OCI-LY7 (cell line): ENCODE measurements at regions not wholly inside any gene's neighbourhood (a gene's known extent, or its start where the extent isn't known, plus 50 kb on each side); places are given as distances from the start of the nearest gene placed in this dataset.

Experiments used
- BruUV-seq: library from RNA; stranded (reverse); fragments of 400-500 nt; replicated peaks from 2 replicates; lab custom pipeline; 2021; lab: Mats Ljungman, UMichigan
- CTCF ChIA-PET: fragments of 300-600 bp; sonication (Branson Sonifier 250); formaldehyde crosslinking; loops from one replicate; lab custom pipeline; 2022; ENCODE audit warnings: antibody characterized with exemption; ENCODE audit not compliant: unreplicated experiment; lab: Charles Lee
- POLR2A ChIA-PET: fragments of 300-600 bp; sonication (Branson Sonifier 250); formaldehyde crosslinking; loops from one replicate; lab custom pipeline; 2022; ENCODE audit warnings: antibody characterized with exemption; lab: Charles Lee
- DNase-seq: peaks from one replicate; pipeline ENCODE4 v3.0.0-alpha.2; 2015; ENCODE audit warnings: low spot score
- H2AFZ ChIP-seq: fragments of 200-600 bp; sonication (generic), shearing (Covaris generic); 2 replicates; pipeline ENCODE4 v1.6.1; 2014; ENCODE audit warnings: mild to moderate bottlenecking, antibody characterized with exemption, low read length, moderate library complexity
- H3K27ac ChIP-seq: fragments of 200-600 bp; sonication (generic); 2 replicates; pipeline ENCODE4 v1.5.1; 2014; ENCODE audit warnings: mixed run types, low read depth, mild to moderate bottlenecking, moderate library complexity, low read length, inconsistent platforms; ENCODE audit not compliant: poor library complexity, severe bottlenecking
- H3K36me3 ChIP-seq: fragments of 200-600 bp; sonication (generic); 2 replicates; pipeline ENCODE4 v1.6.1; 2014; ENCODE audit warnings: mild to moderate bottlenecking, antibody characterized with exemption, low read length, moderate library complexity, mixed read lengths; ENCODE audit not compliant: insufficient read depth
- H3K4me1 ChIP-seq: fragments of 200-600 bp; sonication (generic); 2 replicates; pipeline ENCODE4 v1.5.1; 2014; ENCODE audit warnings: mild to moderate bottlenecking, low read length; ENCODE audit not compliant: insufficient read depth, poor library complexity, severe bottlenecking
- H3K4me2 ChIP-seq: fragments of 200-600 bp; sonication (generic); 2 replicates; pipeline ENCODE4 v1.6.1; 2014; ENCODE audit warnings: mild to moderate bottlenecking, low read length
- H3K4me3 ChIP-seq: fragments of 200-600 bp; sonication (generic); 2 replicates; pipeline ENCODE4 v1.5.1; 2014; ENCODE audit warnings: mild to moderate bottlenecking, low read depth, low read length; ENCODE audit not compliant: poor library complexity, severe bottlenecking
- H3K79me2 ChIP-seq: fragments of 200-600 bp; sonication (generic); 2 replicates; pipeline ENCODE4 v1.6.1; 2016; ENCODE audit warnings: low read depth, mild to moderate bottlenecking, low read length, moderate library complexity, mixed read lengths; ENCODE audit not compliant: insufficient read depth
- H3K9me2 ChIP-seq: fragments of 200-600 bp; sonication (generic); 2 replicates; pipeline ENCODE4 v1.6.1; 2016; ENCODE audit warnings: mild to moderate bottlenecking, low read length, mixed read lengths; ENCODE audit not compliant: insufficient read depth
- H3K9me3 ChIP-seq: fragments of 200-600 bp; sonication (generic); 2 replicates; pipeline ENCODE4 v1.6.1; 2014; ENCODE audit warnings: mild to moderate bottlenecking, mixed run types, low read length, mixed read lengths
- H4K20me1 ChIP-seq: fragments of 200-600 bp; sonication (generic); 2 replicates; pipeline ENCODE4 v1.6.1; 2014; ENCODE audit warnings: mild to moderate bottlenecking, antibody characterized with exemption, low read length, moderate library complexity, mixed read lengths; ENCODE audit not compliant: insufficient read depth
- CTCF ChIP-seq: fragments of 200-600 bp; sonication (generic); conservative IDR thresholded peaks from 2 replicates; pipeline ENCODE4 v1.5.1; 2014; ENCODE audit warnings: mild to moderate bottlenecking, antibody characterized with exemption, low read length, moderate library complexity, mixed read lengths
- EZH2phosphoT487 ChIP-seq: fragments of 200-600 bp; sonication (generic); IDR thresholded peaks from 2 replicates; pipeline ENCODE4 v1.6.1; 2018; ENCODE audit warnings: low read depth, borderline replicate concordance, mild to moderate bottlenecking, mixed run types, antibody characterized with exemption, low read length, moderate library complexity, mixed read lengths
- intact Hi-C: fragments of 100-400 bp; cut with micrococcal nuclease; formaldehyde crosslinking; loops from one replicate; pipeline ENCODE4 v1.10.0; 2022; ENCODE audit not compliant: unreplicated experiment

DNA sequence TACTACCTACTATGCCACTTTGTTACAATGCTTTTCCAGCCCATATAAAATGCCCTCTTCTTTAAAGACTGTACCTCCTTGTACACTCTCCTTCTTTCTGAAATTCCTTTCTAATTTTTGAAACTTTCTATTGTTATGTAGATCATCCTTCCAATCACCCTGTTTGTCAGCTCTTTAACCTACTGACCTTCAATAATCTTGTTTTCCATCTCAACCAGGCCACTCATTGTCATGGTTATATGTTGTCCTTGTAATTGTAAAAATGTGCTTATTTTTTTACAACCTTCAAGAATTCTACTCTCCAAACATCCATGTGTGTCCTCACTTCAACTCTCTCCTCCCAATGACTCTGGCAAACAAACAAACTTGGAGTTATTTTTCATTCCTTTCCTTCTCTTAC lies 1172.6 kb upstream of the CELF2 start:
- Histone ChIP-seq H3K4me3 (no peak overlapping the region), H3K4me2 (no peak overlapping the region), H3K4me1 (no peaks in the 10 kb centered on the region), H3K36me3 (no peaks in the 10 kb centered on the region), H3K79me2 (no peaks in the 10 kb centered on the region), H3K27ac (no peak overlapping the region), H3K9me2 (no peaks in the 10 kb centered on the region), H4K20me1 (no peaks in the 10 kb centered on the region), H3K9me3 (no peaks in the 10 kb centered on the region), H2AFZ (no peak overlapping the region)
- intact Hi-C loops, result no loop called here
- BruUV-seq, result no TSS peak
- no peak for DNase-seq
- ChIA-PET POLR2A (no interaction called here), CTCF (no interaction called here)
- TF ChIP-seq EZH2phosphoT487 (no peak), CTCF (no peak)

GRCh38 chr10:9848278-9848677 lies 1169.4 kb upstream of the CELF2 start:
- no peak overlapping the region for H3K4me3 ChIP-seq
- H3K27ac ChIP-seq, result no peak overlapping the region
- ChIA-PET POLR2A (interaction anchor here (0.8 to 1.0 kb wide), 2 partner anchors 12 to 1125 kb away, joined by 3 to 4 read pairs; no protein-coding TSS in a partner anchor), CTCF (interaction anchor here (0.6 kb wide), 1 partner anchor 11 kb away, joined by 3 read pairs; no protein-coding TSS in a partner anchor)
- H3K36me3 ChIP-seq, result no peaks in the 10 kb centered on the region
- H4K20me1 ChIP-seq, result no peaks in the 10 kb centered on the region
- intact Hi-C loops, result no loop called here
- H3K9me2 ChIP-seq, result no peaks in the 10 kb centered on the region
- H3K4me2 ChIP-seq, result no peak overlapping the region
- H2AFZ ChIP-seq, result no peak overlapping the region
- no peaks in the 10 kb centered on the region for H3K79me2 ChIP-seq
- DNase-seq, result no peak
- TF ChIP-seq EZH2phosphoT487 (no peak), CTCF (no peak)
- H3K9me3 ChIP-seq, result 0 out of 2 replicates have a peak, but pooled peaks cover 8% of the 10 kb centered on the region
- BruUV-seq, result no TSS peak
- no peaks in the 10 kb centered on the region for H3K4me1 ChIP-seq

DNA sequence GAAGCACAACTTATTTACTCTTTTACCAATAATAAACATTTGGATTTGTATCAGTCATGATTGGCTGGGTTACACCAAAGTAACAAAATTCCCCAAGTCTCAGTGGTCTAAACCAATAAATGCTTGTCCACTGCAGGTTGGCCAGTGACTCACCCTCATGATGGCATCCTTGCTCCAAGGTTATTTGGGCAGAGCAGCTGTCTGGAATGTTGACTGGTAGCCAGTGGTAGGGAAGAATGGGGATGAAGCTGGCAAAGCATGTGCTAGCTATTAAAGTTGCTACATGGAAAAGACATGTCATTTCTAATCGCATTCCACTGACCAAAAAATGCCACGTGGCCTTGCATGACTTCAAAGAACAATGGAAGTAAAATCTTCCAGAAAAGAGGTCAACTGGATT lies 1168.7 kb upstream of the CELF2 start:
- Histone ChIP-seq H2AFZ (no peak overlapping the region), H3K27ac (no peak overlapping the region), H3K4me2 (no peak overlapping the region), H3K4me1 (no peaks in the 10 kb centered on the region), H4K20me1 (no peaks in the 10 kb centered on the region), H3K9me3 (0 out of 2 replicates have a peak, but pooled peaks cover 8% of the 10 kb centered on the region), H3K36me3 (no peaks in the 10 kb centered on the region), H3K79me2 (no peaks in the 10 kb centered on the region), H3K4me3 (no peak overlapping the region), H3K9me2 (no peaks in the 10 kb centered on the region)
- intact Hi-C loops, result no loop called here
- POLR2A ChIA-PET, result no interaction called here
- TF ChIP-seq CTCF, result no peak
- CTCF ChIA-PET, result interaction anchor here (0.6 kb wide), 1 partner anchor 11 kb away, joined by 3 read pairs; no protein-coding TSS in a partner anchor
- BruUV-seq, result no TSS peak
- no peak for DNase-seq
